ENCODE measurements at regions not wholly inside any gene's neighbourhood (a gene's known extent, or its start where the extent isn't known, plus 50 kb on each side); places are given as distances from the start of the nearest gene placed in this dataset.

DNA sequence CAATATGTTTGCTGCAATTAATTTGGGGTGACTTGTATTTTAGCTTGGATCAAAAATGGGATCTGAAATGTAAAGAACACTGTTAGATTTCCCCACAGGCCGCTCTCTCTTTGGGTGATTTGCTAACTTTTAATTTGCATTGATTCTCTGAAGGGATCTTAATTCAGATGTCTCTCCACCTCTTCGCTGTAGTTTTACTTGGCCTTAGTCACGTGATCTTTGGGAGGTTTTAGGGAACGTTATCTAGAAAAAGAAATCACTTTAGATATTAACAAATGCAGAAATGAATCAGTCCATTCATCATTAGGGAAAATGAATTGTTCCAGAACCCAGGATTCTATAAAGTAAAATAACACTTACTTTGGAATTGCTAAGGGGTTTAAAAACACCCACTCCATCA is 390.2 kb downstream of the THBS2 start:
- no peak for TF ChIP-seq POLR2A (IDR thresholded peaks at IDR 0.05; ENCODE audit: low read depth, low read length)
- TF ChIP-seq TAF1 (IDR thresholded peaks at IDR 0.05; ENCODE audit: low read depth, low read length), result no peak
- no peak for TF ChIP-seq POLR2AphosphoS5 (IDR thresholded peaks at IDR 0.05; ENCODE audit: low read depth, low read length)
- no peak for TF ChIP-seq PAX5 (IDR thresholded peaks at IDR 0.05; ENCODE audit: insufficient read depth, low read length, severe bottlenecking)
- no peak for TF ChIP-seq SPI1 (IDR thresholded peaks at IDR 0.05; ENCODE audit: low read depth, low read length)
